ENCODE measurements at regions not wholly inside any gene's neighbourhood (a gene's known extent, or its start where the extent isn't known, plus 50 kb on each side); places are given as distances from the start of the nearest gene placed in this dataset.

GRCh38 chr4:20423420-20423819 is 171.7 kb downstream of the SLIT2 start:
- Histone ChIP-seq H3K4me3 (IDR thresholded peaks at IDR 0.05; ENCODE audit: insufficient read depth, low read depth, low read length) (no peak overlapping the region), H3K4me2 (no peak overlapping the region), H3K4me1 (ENCODE audit: low read depth, poor library complexity, severe bottlenecking) (peaks cover 6% of the 10 kb centered on the region), H3K27ac (no peak overlapping the region), H3K79me2 (ENCODE audit: insufficient read depth, low read depth) (no peaks in the 10 kb centered on the region), H3K27me3 (ENCODE audit: insufficient read depth, low read depth) (no peaks in the 10 kb centered on the region), H2AFZ (ENCODE audit: low read depth) (no peak overlapping the region), H3K36me3 (ENCODE audit: insufficient read depth) (no peaks in the 10 kb centered on the region), H4K20me1 (ENCODE audit: insufficient read depth) (no peaks in the 10 kb centered on the region), H3K9ac (no peak overlapping the region)
- TF ChIP-seq, protein P1, sequence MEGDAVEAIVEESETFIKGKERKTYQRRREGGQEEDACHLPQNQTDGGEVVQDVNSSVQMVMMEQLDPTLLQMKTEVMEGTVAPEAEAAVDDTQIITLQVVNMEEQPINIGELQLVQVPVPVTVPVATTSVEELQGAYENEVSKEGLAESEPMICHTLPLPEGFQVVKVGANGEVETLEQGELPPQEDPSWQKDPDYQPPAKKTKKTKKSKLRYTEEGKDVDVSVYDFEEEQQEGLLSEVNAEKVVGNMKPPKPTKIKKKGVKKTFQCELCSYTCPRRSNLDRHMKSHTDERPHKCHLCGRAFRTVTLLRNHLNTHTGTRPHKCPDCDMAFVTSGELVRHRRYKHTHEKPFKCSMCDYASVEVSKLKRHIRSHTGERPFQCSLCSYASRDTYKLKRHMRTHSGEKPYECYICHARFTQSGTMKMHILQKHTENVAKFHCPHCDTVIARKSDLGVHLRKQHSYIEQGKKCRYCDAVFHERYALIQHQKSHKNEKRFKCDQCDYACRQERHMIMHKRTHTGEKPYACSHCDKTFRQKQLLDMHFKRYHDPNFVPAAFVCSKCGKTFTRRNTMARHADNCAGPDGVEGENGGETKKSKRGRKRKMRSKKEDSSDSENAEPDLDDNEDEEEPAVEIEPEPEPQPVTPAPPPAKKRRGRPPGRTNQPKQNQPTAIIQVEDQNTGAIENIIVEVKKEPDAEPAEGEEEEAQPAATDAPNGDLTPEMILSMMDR (conservative IDR thresholded peaks at IDR 0.05; ENCODE audit: low read depth, low read length): no peak

DNA sequence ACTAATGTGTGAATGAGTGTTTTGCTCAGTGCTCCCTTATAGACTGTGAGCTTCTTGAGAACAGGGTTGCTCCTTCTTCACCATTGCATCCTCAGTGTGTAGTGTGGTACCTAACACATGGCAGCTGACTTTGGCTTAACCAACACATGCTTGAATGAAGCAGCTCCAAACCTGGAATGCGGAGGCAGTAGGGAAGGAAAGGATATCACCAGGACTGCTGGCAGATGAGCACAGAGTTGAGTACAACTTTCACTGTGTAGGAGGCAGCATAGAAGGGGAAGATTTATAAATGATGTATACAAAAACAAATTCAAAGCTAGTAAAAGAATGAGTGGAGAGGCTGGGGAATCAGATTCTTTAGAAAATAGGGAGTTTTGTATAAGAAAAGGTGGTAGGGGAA is 174.3 kb downstream of the SLIT2 start:
- H3K27ac ChIP-seq: no peak overlapping the region

GRCh38 chr4:20428436-20429160 is 176.9 kb downstream of the SLIT2 start:
- Histone ChIP-seq H3K27me3 (ENCODE audit: insufficient read depth, low read depth) (no peaks in the 10 kb centered on the region), H3K36me3 (ENCODE audit: insufficient read depth) (no peaks in the 10 kb centered on the region), H4K20me1 (ENCODE audit: insufficient read depth) (no peaks in the 10 kb centered on the region), H3K79me2 (ENCODE audit: insufficient read depth, low read depth) (no peaks in the 10 kb centered on the region), H3K9ac (no peak overlapping the region), H3K4me2 (no peak overlapping the region), H3K4me3 (IDR thresholded peaks at IDR 0.05; ENCODE audit: insufficient read depth, low read depth, low read length) (no peak overlapping the region), H3K4me1 (ENCODE audit: low read depth, poor library complexity, severe bottlenecking) (no peaks in the 10 kb centered on the region), H3K27ac (no peak overlapping the region), H2AFZ (ENCODE audit: low read depth) (no peak overlapping the region)
- TF ChIP-seq, protein P1 (conservative IDR thresholded peaks at IDR 0.05; ENCODE audit: low read depth, low read length): peak; percentile 36

More for the DNA sequence above, 174.3 kb downstream of the SLIT2 start:
- Histone ChIP-seq H2AFZ (ENCODE audit: low read depth) (no peak overlapping the region), H3K36me3 (ENCODE audit: insufficient read depth) (no peaks in the 10 kb centered on the region), H3K4me1 (ENCODE audit: low read depth, poor library complexity, severe bottlenecking) (no peaks in the 10 kb centered on the region), H3K9ac (no peak overlapping the region), H3K4me3 (IDR thresholded peaks at IDR 0.05; ENCODE audit: insufficient read depth, low read depth, low read length) (no peak overlapping the region), H4K20me1 (ENCODE audit: insufficient read depth) (no peaks in the 10 kb centered on the region), H3K27me3 (ENCODE audit: insufficient read depth, low read depth) (no peaks in the 10 kb centered on the region), H3K4me2 (no peak overlapping the region), H3K79me2 (ENCODE audit: insufficient read depth, low read depth) (no peaks in the 10 kb centered on the region)
- TF ChIP-seq, protein P1 (conservative IDR thresholded peaks at IDR 0.05; ENCODE audit: low read depth, low read length): no peak

GRCh38 chr4:20430259-20430941 is 178.7 kb downstream of the SLIT2 start:
- no peaks in the 10 kb centered on the region for H3K4me1 ChIP-seq (ENCODE audit: low read depth, poor library complexity, severe bottlenecking)
- no peaks in the 10 kb centered on the region for H3K79me2 ChIP-seq (ENCODE audit: insufficient read depth, low read depth)
- no peaks in the 10 kb centered on the region for H3K36me3 ChIP-seq (ENCODE audit: insufficient read depth)
- H3K9ac ChIP-seq: no peak overlapping the region
- H2AFZ ChIP-seq (ENCODE audit: low read depth): no peak overlapping the region
- TF ChIP-seq, protein P1 (conservative IDR thresholded peaks at IDR 0.05; ENCODE audit: low read depth, low read length): no peak
- no peak overlapping the region for H3K4me3 ChIP-seq (IDR thresholded peaks at IDR 0.05; ENCODE audit: insufficient read depth, low read depth, low read length)
- H4K20me1 ChIP-seq (ENCODE audit: insufficient read depth): no peaks in the 10 kb centered on the region
- H3K4me2 ChIP-seq: no peak overlapping the region
- no peaks in the 10 kb centered on the region for H3K27me3 ChIP-seq (ENCODE audit: insufficient read depth, low read depth)
- H3K27ac ChIP-seq: no peak overlapping the region
